Neuronal stem cell (in vitro differentiated cells): ENCODE measurements at regions not wholly inside any gene's neighbourhood (a gene's known extent, or its start where the extent isn't known, plus 50 kb on each side); places are given as distances from the start of the nearest gene placed in this dataset.

Experiments
- DNase-seq: peaks from one replicate; pipeline ENCODE4 v3.0.0-alpha.2; 2013; ENCODE audit warnings: low spot score
- H2AFZ ChIP-seq: one replicate; pipeline ENCODE4 v1.6.1; 2013; ENCODE audit warnings: mild to moderate bottlenecking, low read length, inconsistent platforms
- H2AK5ac ChIP-seq: 2 replicates; pipeline ENCODE4 v1.6.1; 2013; ENCODE audit warnings: low read depth, mild to moderate bottlenecking, inconsistent platforms, low read length, moderate library complexity, mixed read lengths
- H2BK120ac ChIP-seq: 2 replicates; pipeline ENCODE4 v1.6.1; 2013; ENCODE audit warnings: low read depth, mild to moderate bottlenecking, inconsistent platforms, low read length, moderate library complexity, mixed read lengths
- H2BK12ac ChIP-seq: one replicate; pipeline ENCODE4 v1.6.1; 2013; ENCODE audit warnings: low read length, inconsistent platforms
- H2BK15ac ChIP-seq: 2 replicates; pipeline ENCODE4 v1.6.1; 2013; ENCODE audit warnings: mild to moderate bottlenecking, low read length, inconsistent platforms, mixed read lengths
- H2BK5ac ChIP-seq: one replicate; pipeline ENCODE4 v1.6.1; 2013; ENCODE audit warnings: inconsistent platforms, mild to moderate bottlenecking, low read length, moderate library complexity
- H3K14ac ChIP-seq: one replicate; pipeline ENCODE4 v1.6.1; 2013; ENCODE audit warnings: low read length, inconsistent platforms
- H3K18ac ChIP-seq: 2 replicates; pipeline ENCODE4 v1.6.1; 2013; ENCODE audit warnings: low read length, inconsistent platforms
- H3K23ac ChIP-seq: 2 replicates; pipeline ENCODE4 v1.6.1; 2013; ENCODE audit warnings: low read depth, mild to moderate bottlenecking, mixed read lengths, low read length, inconsistent platforms; ENCODE audit not compliant: poor library complexity
- H3K27ac ChIP-seq: replicated peaks from 3 replicates; pipeline ENCODE4 v1.5.1; 2013; ENCODE audit warnings: low read length, inconsistent platforms
- H3K27me3 ChIP-seq, 3 experiments: 2 replicates each; pipeline ENCODE4 v1.6.1; 2013; ENCODE audit warnings: low read length in 3 of 3, mild to moderate bottlenecking in 2 of 3, inconsistent platforms in 1 of 3, low read depth in 1 of 3, mixed read lengths in 1 of 3, moderate library complexity in 1 of 3; ENCODE audit not compliant: control insufficient read depth in 3 of 3, insufficient read depth in 3 of 3
- H3K36me3 ChIP-seq, 2 donors: replicated peaks in 1 of 2; 2 replicates each; pipeline ENCODE4 v1.6.1; 2013; ENCODE audit warnings: low read length in 2 of 2; ENCODE audit not compliant: control insufficient read depth in 2 of 2, insufficient read depth in 2 of 2
- H3K4ac ChIP-seq: 2 replicates; pipeline ENCODE4 v1.6.1; 2013; ENCODE audit warnings: inconsistent platforms, mild to moderate bottlenecking, low read length, moderate library complexity
- H3K4me1 ChIP-seq, 2 donors: 1 replicate in 1 of 2; 2 replicates in 1 of 2; pipeline ENCODE4 v1.6.1; 2013; ENCODE audit warnings: low read length in 2 of 2, low read depth in 1 of 2; ENCODE audit not compliant: control insufficient read depth in 2 of 2, insufficient read depth in 1 of 2
- H3K4me2 ChIP-seq: one replicate; pipeline ENCODE4 v1.6.1; 2013; ENCODE audit warnings: mild to moderate bottlenecking, low read length, inconsistent platforms; ENCODE audit not compliant: insufficient read depth, poor library complexity, severe bottlenecking
- H3K4me3 ChIP-seq, 2 donors: 2 replicates each; pipeline ENCODE4 v1.5.1; 2013; ENCODE audit warnings: low read length in 2 of 2, mild to moderate bottlenecking in 2 of 2, inconsistent platforms in 1 of 2, moderate library complexity in 1 of 2
- H3K79me1 ChIP-seq: one replicate; pipeline ENCODE4 v1.6.1; 2013; ENCODE audit warnings: low read depth, mild to moderate bottlenecking, inconsistent platforms, low read length, moderate library complexity
- H3K9ac ChIP-seq: one replicate; pipeline ENCODE4 v1.6.1; 2013; ENCODE audit warnings: mild to moderate bottlenecking, low read depth, low read length, inconsistent platforms; ENCODE audit not compliant: poor library complexity
- H3K9me3 ChIP-seq, 2 donors: replicated peaks in 1 of 2; 2 replicates each; pipeline versions ENCODE3 to v1.6.1; 2013; ENCODE audit warnings: low read length in 2 of 2, mild to moderate bottlenecking in 2 of 2, inconsistent platforms in 1 of 2, low read depth in 1 of 2, mixed read lengths in 1 of 2, moderate library complexity in 1 of 2; ENCODE audit not compliant: control insufficient read depth in 2 of 2, insufficient read depth in 1 of 2
- H4K8ac ChIP-seq: one replicate; pipeline ENCODE4 v1.6.1; 2013; ENCODE audit warnings: low read depth, mild to moderate bottlenecking, inconsistent platforms, low read length, moderate library complexity
- H4K91ac ChIP-seq: one replicate; pipeline ENCODE4 v1.6.1; 2013; ENCODE audit warnings: low read length, low read depth, mild to moderate bottlenecking, inconsistent platforms; ENCODE audit not compliant: poor library complexity
- WGBS, 2 donors: extraction: QIAGEN DNeasy Blood & Tissue Kit; methylation state at CpG; one replicate each; pipeline ENCODE4 v1.1.7; 2013; ENCODE audit warnings: missing lambda C conversion rate in 2 of 2, mixed read lengths in 1 of 2; ENCODE audit not compliant: insufficient read length in 2 of 2, insufficient replicate concordance in 1 of 2; ENCODE audit errors: extremely low coverage in 2 of 2; 5-methylcytosine and 5-hydroxymethylcytosine counted together

- Histone ChIP-seq H3K4ac (no peak overlapping the region), H2BK15ac (no peak overlapping the region), H3K4me3 (no peak overlapping the region), H2BK120ac (no peak overlapping the region), H3K23ac (no peak overlapping the region), H3K9me3 (no peaks in the 10 kb centered on the region), H3K9ac (no peak overlapping the region), H2AK5ac (no peak overlapping the region), H3K79me1 (peaks cover 1% of the 10 kb centered on the region), H3K18ac (no peak overlapping the region), H3K27me3 (no peaks in the 10 kb centered on the region), H2BK12ac (no peak overlapping the region), H3K27ac (no peak overlapping the region), H4K8ac (no peak overlapping the region), H3K4me2 (no peak overlapping the region), H2BK5ac (no peak overlapping the region), H3K14ac (no peak overlapping the region), H4K91ac (no peak overlapping the region), H3K4me1 (peaks cover 2 to 3% of the 10 kb centered on the region in 2 donors), H3K36me3 (no peaks in the 10 kb centered on the region), H2AFZ (no peak overlapping the region)
- no peak for DNase-seq
- WGBS, 2 donors, result no CpG with 5 or more reads among the region's 3 CpGs
Measured at GRCh38 chr6:151721146-151721545, 86.3 kb upstream of the ESR1 start.

DNA sequence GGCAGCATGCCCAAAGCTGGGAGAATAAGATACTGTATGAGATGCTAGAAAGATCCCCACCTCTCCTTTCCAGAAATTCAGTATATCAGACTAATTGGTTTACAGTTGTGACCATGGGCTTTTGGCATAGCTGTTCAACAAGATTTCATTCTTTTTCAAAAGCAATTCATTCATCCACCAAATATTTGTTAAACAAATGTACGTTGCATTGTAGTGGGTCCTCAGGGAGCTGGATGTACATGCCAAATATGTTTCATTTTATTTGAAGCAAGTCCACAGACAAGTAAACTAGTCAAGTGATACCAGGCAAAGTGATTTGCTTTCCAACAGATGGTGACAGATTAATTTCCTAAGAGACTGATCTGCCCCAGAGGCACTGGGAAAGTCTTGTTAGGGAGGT is 85.8 kb upstream of the ESR1 start:
- Histone ChIP-seq H3K27me3 (no peaks in the 10 kb centered on the region), H3K27ac (no peak overlapping the region), H2AFZ (no peak overlapping the region), H3K4me3 (no peak overlapping the region), H3K18ac (no peak overlapping the region), H3K14ac (no peak overlapping the region), H3K9ac (no peak overlapping the region), H2BK5ac (no peak overlapping the region), H3K9me3 (no peaks in the 10 kb centered on the region), H2AK5ac (no peak overlapping the region), H2BK120ac (no peak overlapping the region), H3K36me3 (no peaks in the 10 kb centered on the region), H3K23ac (no peak overlapping the region), H4K91ac (no peak overlapping the region), H4K8ac (no peak overlapping the region), H3K4ac (no peak overlapping the region), H2BK12ac (no peak overlapping the region), H3K4me1 (peaks cover 0 to under 1% of the 10 kb centered on the region in 2 donors), H3K79me1 (peaks cover 1% of the 10 kb centered on the region), H3K4me2 (no peak overlapping the region), H2BK15ac (no peak overlapping the region)
- DNase-seq, result no peak
- WGBS, 2 donors, result no CpG with 5 or more reads among the region's 1 CpG

DNA sequence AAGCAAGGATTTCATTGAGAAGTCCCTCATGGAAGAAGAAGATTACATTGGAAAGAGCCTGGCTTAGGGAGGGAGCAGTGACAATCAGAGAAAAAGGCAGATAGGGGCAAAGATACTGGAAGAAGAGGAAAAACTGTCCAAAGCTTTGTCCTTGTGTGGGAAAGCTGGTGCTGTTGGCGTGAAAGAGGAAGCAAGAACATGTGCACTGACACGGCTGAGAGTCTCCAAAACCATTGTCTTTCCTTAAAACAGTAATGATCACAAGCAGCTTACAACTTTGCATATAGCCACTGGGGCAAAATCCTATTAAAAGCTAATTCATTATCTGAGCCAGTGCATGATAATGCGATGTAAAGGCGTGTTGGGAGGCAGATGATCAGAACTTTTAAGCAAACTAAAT is 85.1 kb upstream of the ESR1 start:
- H4K8ac ChIP-seq, result no peak overlapping the region
- H2AK5ac ChIP-seq, result no peak overlapping the region
- no peak overlapping the region for H3K14ac ChIP-seq
- H3K4me3 ChIP-seq, result no peak overlapping the region
- H3K9ac ChIP-seq, result no peak overlapping the region
- H3K36me3 ChIP-seq, result no peaks in the 10 kb centered on the region
- H2BK12ac ChIP-seq, result no peak overlapping the region
- H3K4ac ChIP-seq, result no peak overlapping the region
- no peak overlapping the region for H4K91ac ChIP-seq
- no peaks in the 10 kb centered on the region for H3K27me3 ChIP-seq
- no peak overlapping the region for H2AFZ ChIP-seq
- H3K27ac ChIP-seq, result no peak overlapping the region
- no peaks in the 10 kb centered on the region for H3K9me3 ChIP-seq
- DNase-seq, result no peak
- WGBS, 2 donors, result no CpG with 5 or more reads among the region's 4 CpGs
- no peak overlapping the region for H3K23ac ChIP-seq
- no peak overlapping the region for H3K18ac ChIP-seq
- no peak overlapping the region for H2BK5ac ChIP-seq
- no peak overlapping the region for H2BK120ac ChIP-seq
- H3K4me2 ChIP-seq, result no peak overlapping the region
- H3K4me1 ChIP-seq, result no peaks in the 10 kb centered on the region
- H3K79me1 ChIP-seq, result peaks cover 1% of the 10 kb centered on the region
- H2BK15ac ChIP-seq, result no peak overlapping the region

DNA sequence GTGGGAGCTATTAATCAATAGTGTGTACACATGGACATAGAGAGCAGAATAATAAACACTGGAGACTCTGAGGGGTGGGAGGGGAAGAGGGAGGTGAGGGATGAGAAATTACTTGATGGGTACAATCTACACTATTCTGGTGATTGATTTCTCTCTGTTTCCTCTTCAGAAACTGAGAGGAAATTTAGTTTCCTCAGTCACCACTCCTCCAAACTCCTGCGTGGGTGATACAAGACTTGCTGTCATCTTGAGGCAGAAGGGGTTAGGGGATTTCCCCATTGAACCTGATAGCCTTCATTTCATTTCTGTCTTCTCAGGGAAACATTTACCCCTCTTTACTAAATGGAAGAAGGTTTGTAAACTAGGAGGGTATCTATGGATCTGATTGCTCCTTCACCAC is 84.3 kb upstream of the ESR1 start:
- peaks cover 1% of the 10 kb centered on the region for H3K79me1 ChIP-seq
- H2AFZ ChIP-seq, result no peak overlapping the region
- H3K23ac ChIP-seq, result no peak overlapping the region
- no peak overlapping the region for H3K4me2 ChIP-seq
- no peak overlapping the region for H2AK5ac ChIP-seq
- H4K91ac ChIP-seq, result no peak overlapping the region
- H2BK5ac ChIP-seq, result no peak overlapping the region
- no peak overlapping the region for H2BK12ac ChIP-seq
- no CpG with 5 or more reads among the region's 1 CpG for WGBS, 2 donors
- H3K9ac ChIP-seq, result no peak overlapping the region
- no peak overlapping the region for H3K14ac ChIP-seq
- no peak overlapping the region for H3K27ac ChIP-seq
- H3K4me1 ChIP-seq, result no peaks in the 10 kb centered on the region
- no peak overlapping the region for H2BK120ac ChIP-seq
- DNase-seq, result no peak
- H3K18ac ChIP-seq, result no peak overlapping the region
- no peak overlapping the region for H4K8ac ChIP-seq
- no peaks in the 10 kb centered on the region for H3K36me3 ChIP-seq
- H3K9me3 ChIP-seq, result no peaks in the 10 kb centered on the region
- no peaks in the 10 kb centered on the region for H3K27me3 ChIP-seq
- H3K4ac ChIP-seq, result no peak overlapping the region
- H3K4me3 ChIP-seq, result no peak overlapping the region
- no peak overlapping the region for H2BK15ac ChIP-seq
